ENCODE measurements at regions not wholly inside any gene's neighbourhood (a gene's known extent, or its start where the extent isn't known, plus 50 kb on each side); places are given as distances from the start of the nearest gene placed in this dataset.
"Not testable (repeated sequence)": the region's sequence is repeated elsewhere in the genome, so short reads cannot be mapped to it uniquely, and the experiment has no call there.

DNA sequence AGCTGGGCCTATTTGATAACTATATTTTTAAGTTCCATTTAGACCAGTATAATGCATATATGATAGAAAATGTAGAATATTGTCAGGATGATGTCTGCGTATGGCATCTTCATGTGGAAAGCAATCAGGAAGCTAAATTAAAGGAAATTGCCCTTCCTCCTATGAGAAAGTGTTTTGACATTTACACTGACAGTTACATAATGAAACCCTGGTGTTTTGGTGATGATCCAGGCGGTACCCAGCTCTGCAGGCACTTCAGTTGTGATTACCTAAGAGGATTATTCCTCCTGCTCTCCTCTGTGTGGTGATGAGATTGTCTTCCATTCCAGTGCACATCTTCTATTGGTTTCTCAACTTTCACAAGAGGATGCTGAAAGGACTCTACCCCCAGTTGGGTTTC lies 126.5 kb upstream of the MITF start:
- Histone ChIP-seq H3K9me3 (no peaks in the 10 kb centered on the region), H3K4me3 (ENCODE audit: low read depth in 2 of 2, low read length in 1 of 2) (no peak overlapping the region), H3K79me2 (ENCODE audit: insufficient read depth) (no peaks in the 10 kb centered on the region), H3F3A (replicated peaks; ENCODE audit: insufficient read depth) (no peaks in the 10 kb centered on the region), H3K9me2 (no peaks in the 10 kb centered on the region), H3K36me3 (replicated peaks in 1 of 2; ENCODE audit: control insufficient read depth in 1 of 2, insufficient read depth in 2 of 2, low read length in 1 of 2) (no peaks in the 10 kb centered on the region), H3K9ac (no peak overlapping the region), H2AFZ (ENCODE audit: low read depth) (no peak overlapping the region), H3K27ac (ENCODE audit: low read depth in 2 of 2, low read length in 1 of 2) (no peak overlapping the region), H3K27me3 (ENCODE audit: insufficient read depth) (no peaks in the 10 kb centered on the region), H3K4me1 (ENCODE audit: control insufficient read depth in 1 of 2, insufficient read depth in 2 of 2, low read depth in 1 of 2, low read length in 1 of 2) (no peaks in the 10 kb centered on the region), H3K4me2 (no peak overlapping the region), H4K20me1 (ENCODE audit: insufficient read depth) (no peaks in the 10 kb centered on the region)
- no peak for TF ChIP-seq NFIC (IDR thresholded peaks at IDR 0.05; ENCODE audit: borderline replicate concordance)
- TF ChIP-seq, protein P1, sequence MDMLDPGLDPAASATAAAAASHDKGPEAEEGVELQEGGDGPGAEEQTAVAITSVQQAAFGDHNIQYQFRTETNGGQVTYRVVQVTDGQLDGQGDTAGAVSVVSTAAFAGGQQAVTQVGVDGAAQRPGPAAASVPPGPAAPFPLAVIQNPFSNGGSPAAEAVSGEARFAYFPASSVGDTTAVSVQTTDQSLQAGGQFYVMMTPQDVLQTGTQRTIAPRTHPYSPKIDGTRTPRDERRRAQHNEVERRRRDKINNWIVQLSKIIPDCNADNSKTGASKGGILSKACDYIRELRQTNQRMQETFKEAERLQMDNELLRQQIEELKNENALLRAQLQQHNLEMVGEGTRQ (IDR thresholded peaks at IDR 0.05; ENCODE audit: borderline replicate concordance, low read depth, low read length): no peak
- no peak for TF ChIP-seq NRF1 (IDR thresholded peaks at IDR 0.05; ENCODE audit: low read depth, low read length)
- TF ChIP-seq, protein P2, sequence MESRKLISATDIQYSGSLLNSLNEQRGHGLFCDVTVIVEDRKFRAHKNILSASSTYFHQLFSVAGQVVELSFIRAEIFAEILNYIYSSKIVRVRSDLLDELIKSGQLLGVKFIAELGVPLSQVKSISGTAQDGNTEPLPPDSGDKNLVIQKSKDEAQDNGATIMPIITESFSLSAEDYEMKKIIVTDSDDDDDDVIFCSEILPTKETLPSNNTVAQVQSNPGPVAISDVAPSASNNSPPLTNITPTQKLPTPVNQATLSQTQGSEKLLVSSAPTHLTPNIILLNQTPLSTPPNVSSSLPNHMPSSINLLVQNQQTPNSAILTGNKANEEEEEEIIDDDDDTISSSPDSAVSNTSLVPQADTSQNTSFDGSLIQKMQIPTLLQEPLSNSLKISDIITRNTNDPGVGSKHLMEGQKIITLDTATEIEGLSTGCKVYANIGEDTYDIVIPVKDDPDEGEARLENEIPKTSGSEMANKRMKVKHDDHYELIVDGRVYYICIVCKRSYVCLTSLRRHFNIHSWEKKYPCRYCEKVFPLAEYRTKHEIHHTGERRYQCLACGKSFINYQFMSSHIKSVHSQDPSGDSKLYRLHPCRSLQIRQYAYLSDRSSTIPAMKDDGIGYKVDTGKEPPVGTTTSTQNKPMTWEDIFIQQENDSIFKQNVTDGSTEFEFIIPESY (IDR thresholded peaks at IDR 0.05; ENCODE audit: borderline replicate concordance, low read depth): no peak
- TF ChIP-seq SIN3A (IDR thresholded peaks at IDR 0.05; ENCODE audit: borderline replicate concordance, low read depth, low read length): no peak
- TF ChIP-seq GABPA (IDR thresholded peaks at IDR 0.05; ENCODE audit: low read depth): no peak
- TF ChIP-seq FOSL2 (IDR thresholded peaks at IDR 0.05; ENCODE audit: borderline replicate concordance, low read depth): no peak
- TF ChIP-seq SMC3 (IDR thresholded peaks at IDR 0.05; ENCODE audit: low read depth, low read length): no peak
- TF ChIP-seq RAD21 (IDR thresholded peaks at IDR 0.05; ENCODE audit: low read length): no peak
- TF ChIP-seq, protein P3, sequence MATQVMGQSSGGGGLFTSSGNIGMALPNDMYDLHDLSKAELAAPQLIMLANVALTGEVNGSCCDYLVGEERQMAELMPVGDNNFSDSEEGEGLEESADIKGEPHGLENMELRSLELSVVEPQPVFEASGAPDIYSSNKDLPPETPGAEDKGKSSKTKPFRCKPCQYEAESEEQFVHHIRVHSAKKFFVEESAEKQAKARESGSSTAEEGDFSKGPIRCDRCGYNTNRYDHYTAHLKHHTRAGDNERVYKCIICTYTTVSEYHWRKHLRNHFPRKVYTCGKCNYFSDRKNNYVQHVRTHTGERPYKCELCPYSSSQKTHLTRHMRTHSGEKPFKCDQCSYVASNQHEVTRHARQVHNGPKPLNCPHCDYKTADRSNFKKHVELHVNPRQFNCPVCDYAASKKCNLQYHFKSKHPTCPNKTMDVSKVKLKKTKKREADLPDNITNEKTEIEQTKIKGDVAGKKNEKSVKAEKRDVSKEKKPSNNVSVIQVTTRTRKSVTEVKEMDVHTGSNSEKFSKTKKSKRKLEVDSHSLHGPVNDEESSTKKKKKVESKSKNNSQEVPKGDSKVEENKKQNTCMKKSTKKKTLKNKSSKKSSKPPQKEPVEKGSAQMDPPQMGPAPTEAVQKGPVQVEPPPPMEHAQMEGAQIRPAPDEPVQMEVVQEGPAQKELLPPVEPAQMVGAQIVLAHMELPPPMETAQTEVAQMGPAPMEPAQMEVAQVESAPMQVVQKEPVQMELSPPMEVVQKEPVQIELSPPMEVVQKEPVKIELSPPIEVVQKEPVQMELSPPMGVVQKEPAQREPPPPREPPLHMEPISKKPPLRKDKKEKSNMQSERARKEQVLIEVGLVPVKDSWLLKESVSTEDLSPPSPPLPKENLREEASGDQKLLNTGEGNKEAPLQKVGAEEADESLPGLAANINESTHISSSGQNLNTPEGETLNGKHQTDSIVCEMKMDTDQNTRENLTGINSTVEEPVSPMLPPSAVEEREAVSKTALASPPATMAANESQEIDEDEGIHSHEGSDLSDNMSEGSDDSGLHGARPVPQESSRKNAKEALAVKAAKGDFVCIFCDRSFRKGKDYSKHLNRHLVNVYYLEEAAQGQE (IDR thresholded peaks at IDR 0.05; ENCODE audit: low read depth, low read length): no peak
- no peak for TF ChIP-seq RXRA (IDR thresholded peaks at IDR 0.05; ENCODE audit: borderline replicate concordance, low read depth)
- TF ChIP-seq TAF1 (IDR thresholded peaks at IDR 0.05; ENCODE audit: borderline replicate concordance, low read depth, low read length): no peak
- ChIA-PET POLR2A (no interaction called here), CTCF (interaction anchor here (0.6 kb wide), 1 partner anchor 13 kb away, joined by 3 read pairs; no protein-coding TSS in a partner anchor)
- 54% methylated on average over 2 of the region's 2 CpGs for WGBS (ENCODE audit: low lambda C conversion rate)
- no peak for DNase-seq

DNA sequence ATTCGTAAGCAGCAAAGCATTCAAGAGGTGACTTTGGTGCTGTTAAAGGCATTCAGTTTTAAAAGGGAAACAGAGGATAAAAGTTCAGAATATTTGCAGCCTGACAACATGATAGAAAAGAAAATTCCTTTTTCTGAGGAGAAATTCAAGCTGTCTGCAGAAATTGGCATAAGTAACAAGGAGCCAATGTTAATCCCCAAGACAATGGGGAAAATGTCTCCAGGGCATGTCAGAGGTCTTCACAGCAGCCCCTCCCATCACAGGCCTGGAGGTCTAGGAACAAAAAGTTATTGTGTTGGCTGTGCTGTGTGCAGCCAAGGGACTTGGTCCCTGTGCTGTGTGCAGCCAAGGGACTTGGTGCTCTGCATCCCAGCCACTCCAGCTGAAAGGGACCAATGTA lies 129.7 kb upstream of the MITF start:
- H2AFZ ChIP-seq (ENCODE audit: low read depth); CTCF ChIA-PET; H3K9ac ChIP-seq; H3K4me3 ChIP-seq (ENCODE audit: low read depth in 2 of 2, low read length in 1 of 2); H3K4me1 ChIP-seq (ENCODE audit: control insufficient read depth in 1 of 2, insufficient read depth in 2 of 2, low read depth in 1 of 2, low read length in 1 of 2); H3K79me2 ChIP-seq (ENCODE audit: insufficient read depth); H3K9me3 ChIP-seq; H4K20me1 ChIP-seq (ENCODE audit: insufficient read depth); H3K9me2 ChIP-seq; H3K4me2 ChIP-seq; DNase-seq; POLR2A ChIA-PET; H3K27me3 ChIP-seq (ENCODE audit: insufficient read depth); H3K27ac ChIP-seq (ENCODE audit: low read depth in 2 of 2, low read length in 1 of 2); H3K36me3 ChIP-seq (replicated peaks in 1 of 2; ENCODE audit: control insufficient read depth in 1 of 2, insufficient read depth in 2 of 2, low read length in 1 of 2); H3F3A ChIP-seq (replicated peaks; ENCODE audit: insufficient read depth): not testable (repeated sequence)
- WGBS (ENCODE audit: low lambda C conversion rate): 0% methylated on average over 1 of the region's 1 CpG

Data from SK-N-SH (cell line).